Liver (tissue), 3 donors: ENCODE measurements at regions not wholly inside any gene's neighbourhood (a gene's known extent, or its start where the extent isn't known, plus 50 kb on each side); places are given as distances from the start of the nearest gene placed in this dataset.

Experiments used
- CTCF ChIP-seq: fragments of 150-350 bp; IDR thresholded peaks from 2 replicates; pipeline ENCODE4 v1.5.1; 2017; ENCODE audit warnings: improper control_type of control experiment, low read depth, low read length; ENCODE audit not compliant: missing input control
- EGR1 ChIP-seq, 2 donors: IDR thresholded peaks; 2 replicates each; pipeline ENCODE4 v1.6.1; 2016 to 2018; ENCODE audit warnings: antibody characterized with exemption in 2 of 2, low read depth in 2 of 2
- JUND ChIP-seq, 2 donors: IDR thresholded peaks; 2 replicates each; pipeline ENCODE4 v1.6.1; 2016; ENCODE audit warnings: antibody characterized with exemption in 2 of 2
- donor health status: healthy.
- donor health status: healthy.

- TF ChIP-seq JUND (IDR thresholded peaks at IDR 0.05) (no peak), EGR1 (IDR thresholded peaks at IDR 0.05; ENCODE audit: low read depth in 2 of 2) (no peak), CTCF (no peak)
These were observed 154.7 kb upstream of the STX18 start for GRCh38 chr4:4696530-4696929.
